Mesenchymal stem cell (in vitro differentiated cells and primary cell): ENCODE measurements at regions not wholly inside any gene's neighbourhood (a gene's known extent, or its start where the extent isn't known, plus 50 kb on each side); places are given as distances from the start of the nearest gene placed in this dataset.
A peak's percentile ranks its signal among the peaks of the same experiment; 100 is the strongest.

Experiments
- DNase-seq: peaks from one replicate; pipeline ENCODE4 v3.0.0-alpha.2; 2013
- H2AFZ ChIP-seq: one replicate; pipeline ENCODE4 v1.6.1; 2013; ENCODE audit warnings: low read depth, mild to moderate bottlenecking, control low read depth, inconsistent platforms, low read length, moderate library complexity
- H2AK5ac ChIP-seq: 2 replicates; pipeline ENCODE4 v1.6.1; 2013; ENCODE audit warnings: low read length, moderate library complexity, mild to moderate bottlenecking, inconsistent platforms; ENCODE audit not compliant: severe bottlenecking
- H2BK120ac ChIP-seq: one replicate; pipeline ENCODE4 v1.6.1; 2013; ENCODE audit warnings: low read depth, mild to moderate bottlenecking, inconsistent platforms, low read length, moderate library complexity
- H2BK12ac ChIP-seq, 2 experiments: one replicate each; pipeline ENCODE4 v1.6.1; 2013; ENCODE audit warnings: inconsistent platforms in 2 of 2, low read length in 2 of 2, mild to moderate bottlenecking in 2 of 2, moderate library complexity in 2 of 2, control low read depth in 1 of 2
- H2BK15ac ChIP-seq: one replicate; pipeline ENCODE4 v1.6.1; 2013; ENCODE audit warnings: mild to moderate bottlenecking, low read depth, inconsistent platforms; ENCODE audit not compliant: poor library complexity, severe bottlenecking
- H2BK5ac ChIP-seq: 2 replicates; pipeline ENCODE4 v1.6.1; 2013; ENCODE audit warnings: low read depth, mild to moderate bottlenecking, low read length, control low read depth, inconsistent platforms; ENCODE audit not compliant: poor library complexity, severe bottlenecking
- H3K14ac ChIP-seq, 2 experiments: one replicate each; pipeline ENCODE4 v1.6.1; 2013; ENCODE audit warnings: inconsistent platforms in 2 of 2, low read length in 2 of 2, control low read depth in 1 of 2, mild to moderate bottlenecking in 1 of 2, moderate library complexity in 1 of 2
- H3K18ac ChIP-seq, 2 experiments: one replicate each; pipeline ENCODE4 v1.6.1; 2013; ENCODE audit warnings: inconsistent platforms in 2 of 2, low read length in 2 of 2, control low read depth in 1 of 2, low read depth in 1 of 2, mild to moderate bottlenecking in 1 of 2
- H3K23ac ChIP-seq, 2 experiments: one replicate each; pipeline ENCODE4 v1.6.1; 2013; ENCODE audit warnings: inconsistent platforms in 2 of 2, low read length in 2 of 2, mild to moderate bottlenecking in 2 of 2, moderate library complexity in 2 of 2, control low read depth in 1 of 2
- H3K27ac ChIP-seq: 2 replicates; pipeline ENCODE4 v1.5.1; 2013; ENCODE audit warnings: mild to moderate bottlenecking, moderate library complexity, low read length, control low read depth, inconsistent platforms; ENCODE audit not compliant: poor library complexity, severe bottlenecking
- H3K27me3 ChIP-seq, 2 experiments: 2 replicates each; pipeline versions ENCODE4 v1.6.1 to v1.7.0; 2013; ENCODE audit warnings: low read length in 2 of 2, mild to moderate bottlenecking in 2 of 2, moderate library complexity in 2 of 2, control low read depth in 1 of 2, inconsistent platforms in 1 of 2; ENCODE audit not compliant: control insufficient read depth in 1 of 2, insufficient read depth in 1 of 2
- H3K36me3 ChIP-seq, 2 experiments: 2 replicates each; pipeline versions ENCODE4 v1.6.1 to v1.7.0; 2013; ENCODE audit warnings: low read length in 2 of 2, control low read depth in 1 of 2, inconsistent platforms in 1 of 2, low read depth in 1 of 2, mild to moderate bottlenecking in 1 of 2; ENCODE audit not compliant: insufficient read depth in 2 of 2, control insufficient read depth in 1 of 2
- H3K4ac ChIP-seq, 2 experiments: one replicate each; pipeline ENCODE4 v1.6.1; 2013; ENCODE audit warnings: inconsistent platforms in 2 of 2, low read length in 2 of 2, mild to moderate bottlenecking in 2 of 2, moderate library complexity in 2 of 2, control low read depth in 1 of 2, low read depth in 1 of 2
- H3K4me1 ChIP-seq: 2 replicates; pipeline ENCODE4 v1.6.1; 2013; ENCODE audit warnings: low read depth, low read length, control low read depth; ENCODE audit not compliant: control insufficient read depth, insufficient read depth
- H3K4me2 ChIP-seq: 2 replicates; pipeline ENCODE4 v1.6.1; 2013; ENCODE audit warnings: low read length, mild to moderate bottlenecking, inconsistent platforms; ENCODE audit not compliant: poor library complexity, severe bottlenecking
- H3K4me3 ChIP-seq, 2 experiments: 2 replicates each; pipeline versions ENCODE4 v1.5.1 to v1.7.0; 2013; ENCODE audit warnings: low read length in 2 of 2, mild to moderate bottlenecking in 2 of 2, control low read depth in 1 of 2, low read depth in 1 of 2; ENCODE audit not compliant: insufficient read depth in 1 of 2
- H3K79me1 ChIP-seq: replicated peaks from 2 replicates; pipeline ENCODE4 v1.6.1; 2013; ENCODE audit warnings: mild to moderate bottlenecking, control low read depth, low read length, inconsistent platforms; ENCODE audit not compliant: poor library complexity, severe bottlenecking
- H3K9ac ChIP-seq: 2 replicates; pipeline ENCODE4 v1.7.0; 2013; ENCODE audit warnings: mild to moderate bottlenecking, low read length, moderate library complexity
- H3K9me3 ChIP-seq: 2 replicates; pipeline ENCODE4 v1.7.0; 2013; ENCODE audit warnings: mild to moderate bottlenecking, low read length; ENCODE audit not compliant: control insufficient read depth
- H4K8ac ChIP-seq: one replicate; pipeline ENCODE4 v1.6.1; 2013; ENCODE audit warnings: inconsistent platforms, mild to moderate bottlenecking, low read length, moderate library complexity
- H4K91ac ChIP-seq: one replicate; pipeline ENCODE4 v1.6.1; 2013; ENCODE audit warnings: mild to moderate bottlenecking, low read length, inconsistent platforms
- WGBS: methylation state at CpG from one replicate; pipeline ENCODE4 v1.1.7; 2013; ENCODE audit warnings: mixed read lengths; 5-methylcytosine and 5-hydroxymethylcytosine counted together

GRCh38 chr10:29389935-29390334 is 101.1 kb downstream of the LYZL1 start:
- Histone ChIP-seq H3K27me3 (peaks cover 16 to 24% of the 10 kb centered on the region in 2 experiments), H2AFZ (no peak overlapping the region), H4K8ac (no peak overlapping the region), H3K9ac (peak overlapping the region; percentile 68), H3K4me2 (no peak overlapping the region), H2AK5ac (peak overlapping the region; percentile 27), H3K23ac (no peak overlapping the region), H2BK5ac (no peak overlapping the region), H2BK15ac (no peak overlapping the region), H3K4me1 (peaks cover 6% of the 10 kb centered on the region), H3K27ac (no peak overlapping the region), H3K14ac (no peak overlapping the region), H2BK12ac (no peak overlapping the region), H3K36me3 (no peaks in the 10 kb centered on the region), H3K9me3 (no peaks in the 10 kb centered on the region), H4K91ac (no peak overlapping the region), H3K4ac (no peak overlapping the region), H3K18ac (no peak overlapping the region), H2BK120ac (no peak overlapping the region), H3K4me3 (peak overlapping the region in 1 of 2 experiments; percentile 38), H3K79me1 (no peaks in the 10 kb centered on the region)
- no peak for DNase-seq
- 88% methylated on average over 8 of the region's 9 CpGs for WGBS

GRCh38 chr10:29392376-29393021 is 103.6 kb downstream of the LYZL1 start:
- Histone ChIP-seq H2AK5ac (no peak overlapping the region), H3K23ac (no peak overlapping the region), H3K4ac (no peak overlapping the region), H3K36me3 (no peaks in the 10 kb centered on the region), H3K79me1 (no peaks in the 10 kb centered on the region), H2BK12ac (no peak overlapping the region), H2BK5ac (no peak overlapping the region), H3K4me1 (peaks cover 2% of the 10 kb centered on the region), H3K27me3 (peaks cover 37% of the 10 kb centered on the region in 2 experiments), H4K91ac (no peak overlapping the region), H3K14ac (no peak overlapping the region), H3K27ac (no peak overlapping the region), H3K9me3 (no peaks in the 10 kb centered on the region), H4K8ac (no peak overlapping the region), H2AFZ (no peak overlapping the region), H2BK15ac (no peak overlapping the region), H3K9ac (no peak overlapping the region), H3K18ac (no peak overlapping the region), H3K4me3 (no peak overlapping the region), H2BK120ac (no peak overlapping the region), H3K4me2 (no peak overlapping the region)
- peak; percentile 59 for DNase-seq
- 35% methylated on average over 4 of the region's 4 CpGs for WGBS

GRCh38 chr10:29394321-29394932 is 105.6 kb downstream of the LYZL1 start:
- H2BK12ac ChIP-seq: no peak overlapping the region
- no peaks in the 10 kb centered on the region for H3K36me3 ChIP-seq
- H2BK15ac ChIP-seq: no peak overlapping the region
- no peak overlapping the region for H2AK5ac ChIP-seq
- H3K9me3 ChIP-seq: no peaks in the 10 kb centered on the region
- no peak overlapping the region for H3K4me2 ChIP-seq
- H3K9ac ChIP-seq: no peak overlapping the region
- no peak overlapping the region for H3K18ac ChIP-seq
- no peak overlapping the region for H2AFZ ChIP-seq
- H3K27ac ChIP-seq: no peak overlapping the region
- no peak overlapping the region for H4K8ac ChIP-seq
- H4K91ac ChIP-seq: no peak overlapping the region
- H3K79me1 ChIP-seq: no peaks in the 10 kb centered on the region
- no peak overlapping the region for H2BK120ac ChIP-seq
- H3K4me3 ChIP-seq: no peak overlapping the region
- no peak overlapping the region for H2BK5ac ChIP-seq
- H3K4ac ChIP-seq: no peak overlapping the region
- H3K23ac ChIP-seq: no peak overlapping the region
- H3K14ac ChIP-seq: peak overlapping the region in 1 of 2 experiments; percentile 79
- no peak for DNase-seq
- peaks cover 34 to 37% of the 10 kb centered on the region in 2 experiments for H3K27me3 ChIP-seq
- H3K4me1 ChIP-seq: peaks cover 2% of the 10 kb centered on the region
- 67% methylated on average over 8 of the region's 8 CpGs for WGBS

- Histone ChIP-seq H3K79me1 (no peaks in the 10 kb centered on the region), H2BK15ac (no peak overlapping the region), H4K8ac (no peak overlapping the region), H2BK12ac (no peak overlapping the region), H3K27ac (no peak overlapping the region), H2BK5ac (no peak overlapping the region), H2AFZ (no peak overlapping the region), H3K9ac (no peak overlapping the region), H2BK120ac (no peak overlapping the region), H3K4ac (no peak overlapping the region), H2AK5ac (no peak overlapping the region), H4K91ac (no peak overlapping the region), H3K23ac (no peak overlapping the region), H3K27me3 (peaks cover 34 to 37% of the 10 kb centered on the region in 2 experiments), H3K14ac (peak overlapping the region in 1 of 2 experiments; percentile 18), H3K36me3 (no peaks in the 10 kb centered on the region), H3K4me2 (no peak overlapping the region), H3K4me3 (no peak overlapping the region), H3K9me3 (no peaks in the 10 kb centered on the region), H3K4me1 (peaks cover 2% of the 10 kb centered on the region), H3K18ac (no peak overlapping the region)
- 95% methylated on average over 6 of the region's 6 CpGs for WGBS
- no peak for DNase-seq
Observed at GRCh38 chr10:29395409-29395808, 106.5 kb downstream of the LYZL1 start.
